Lung (tissue), 11 donors: ENCODE measurements at regions not wholly inside any gene's neighbourhood (a gene's known extent, or its start where the extent isn't known, plus 50 kb on each side); places are given as distances from the start of the nearest gene placed in this dataset.

Experiments
- ATAC-seq: fragments of 200-7000 bp; cut with Tn5 transposase; one replicate; pipeline ENCODE4 v1.9.1; 2020; ENCODE audit warnings: moderate number of reproducible peaks; ENCODE audit not compliant: insufficient read depth, low FRiP score
- DNase-seq, 3 donors: peaks; one replicate each; pipeline ENCODE4 v3.0.0-alpha.2; 2013 to 2017
- H3K27ac ChIP-seq, 2 donors: one replicate each; pipeline ENCODE4 v1.5.1; 2013; ENCODE audit warnings: mild to moderate bottlenecking in 2 of 2, moderate library complexity in 2 of 2, control low read depth in 1 of 2, inconsistent platforms in 1 of 2, low read depth in 1 of 2, low read length in 1 of 2
- H3K27me3 ChIP-seq, 3 donors: one replicate each; pipeline ENCODE4 v1.5.1; 2013; ENCODE audit warnings: low read length in 2 of 3; ENCODE audit not compliant: control insufficient read depth in 3 of 3, insufficient read depth in 3 of 3
- H3K36me3 ChIP-seq, 4 donors: one replicate each; pipeline ENCODE4 v1.5.1; 2013; ENCODE audit warnings: low read length in 4 of 4, mild to moderate bottlenecking in 1 of 4, moderate library complexity in 1 of 4; ENCODE audit not compliant: control insufficient read depth in 4 of 4, insufficient read depth in 4 of 4
- H3K4me1 ChIP-seq, 5 donors: one replicate each; pipeline ENCODE4 v1.5.1; 2013; ENCODE audit warnings: low read length in 5 of 5, mild to moderate bottlenecking in 2 of 5, moderate library complexity in 1 of 5; ENCODE audit not compliant: control insufficient read depth in 5 of 5, insufficient read depth in 5 of 5
- H3K4me3 ChIP-seq: one replicate; pipeline ENCODE4 v1.5.1; 2013; ENCODE audit warnings: mild to moderate bottlenecking, control low read depth, moderate library complexity
- H3K9ac ChIP-seq, 2 donors: one replicate each; pipeline ENCODE4 v1.5.1; 2013; ENCODE audit warnings: low read length in 2 of 2, control low read depth in 1 of 2; ENCODE audit not compliant: insufficient read depth in 1 of 2
- H3K9me3 ChIP-seq, 4 donors: one replicate each; pipeline ENCODE4 v1.5.1; 2013; ENCODE audit warnings: low read length in 3 of 4, mild to moderate bottlenecking in 1 of 4, moderate library complexity in 1 of 4; ENCODE audit not compliant: control insufficient read depth in 4 of 4, insufficient read depth in 3 of 4
- WGBS, 2 donors: extraction: QIAGEN DNeasy Blood & Tissue Kit; methylation state at CpG; one replicate each; pipeline ENCODE4 v1.1.7; 2013; 5-methylcytosine and 5-hydroxymethylcytosine counted together
- TF ChIP-seq, protein P1 (sequence below): IDR thresholded peaks from 2 replicates; pipeline ENCODE4 v1.5.1; 2012; ENCODE audit warnings: mild to moderate bottlenecking; ENCODE audit errors: control extremely low read depth, extremely low read depth
- donor health status: control.
- donor health status: control.
- donor health status: Bipolar disorder and iron deficiency.
- donor health status: healthy.
- donor health status: DM: yes; HTN: yes; CAD: no.

DNA sequence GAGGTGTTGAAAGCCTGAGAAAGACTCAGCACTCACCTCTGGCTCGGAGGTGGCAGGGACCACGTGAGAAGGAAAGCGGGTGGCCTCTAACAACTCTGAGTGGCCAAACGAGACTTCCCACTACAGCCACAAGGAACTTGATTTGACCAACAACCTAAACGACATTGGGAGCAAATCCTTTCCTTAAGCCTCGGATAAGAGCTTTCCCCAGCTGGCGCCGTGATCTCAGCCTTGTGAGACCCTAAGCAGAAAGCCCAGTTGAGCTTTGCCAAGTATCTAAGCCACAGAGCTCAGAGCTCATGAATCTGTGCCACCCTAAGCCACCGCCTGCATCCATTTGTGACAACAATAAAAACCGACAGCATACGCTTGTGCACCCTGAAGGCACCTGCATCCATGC lies 636.0 kb downstream of the TBC1D22A start:
- ATAC-seq: no peak
- Histone ChIP-seq H3K27me3 (no peaks in the 10 kb centered on the region), H3K9me3 (no peaks in the 10 kb centered on the region), H3K4me1 (peaks cover 0 to 9% (median 8%) of the 10 kb centered on the region in 5 donors), H3K36me3 (no peaks in the 10 kb centered on the region), H3K9ac (no peak overlapping the region), H3K4me3 (no peak overlapping the region), H3K27ac (no peak overlapping the region)
- TF ChIP-seq, protein P1, sequence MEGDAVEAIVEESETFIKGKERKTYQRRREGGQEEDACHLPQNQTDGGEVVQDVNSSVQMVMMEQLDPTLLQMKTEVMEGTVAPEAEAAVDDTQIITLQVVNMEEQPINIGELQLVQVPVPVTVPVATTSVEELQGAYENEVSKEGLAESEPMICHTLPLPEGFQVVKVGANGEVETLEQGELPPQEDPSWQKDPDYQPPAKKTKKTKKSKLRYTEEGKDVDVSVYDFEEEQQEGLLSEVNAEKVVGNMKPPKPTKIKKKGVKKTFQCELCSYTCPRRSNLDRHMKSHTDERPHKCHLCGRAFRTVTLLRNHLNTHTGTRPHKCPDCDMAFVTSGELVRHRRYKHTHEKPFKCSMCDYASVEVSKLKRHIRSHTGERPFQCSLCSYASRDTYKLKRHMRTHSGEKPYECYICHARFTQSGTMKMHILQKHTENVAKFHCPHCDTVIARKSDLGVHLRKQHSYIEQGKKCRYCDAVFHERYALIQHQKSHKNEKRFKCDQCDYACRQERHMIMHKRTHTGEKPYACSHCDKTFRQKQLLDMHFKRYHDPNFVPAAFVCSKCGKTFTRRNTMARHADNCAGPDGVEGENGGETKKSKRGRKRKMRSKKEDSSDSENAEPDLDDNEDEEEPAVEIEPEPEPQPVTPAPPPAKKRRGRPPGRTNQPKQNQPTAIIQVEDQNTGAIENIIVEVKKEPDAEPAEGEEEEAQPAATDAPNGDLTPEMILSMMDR: no peak
- no peak for DNase-seq
- 88 to 91% methylated on average over 11 of the region's 11 CpGs for WGBS, 2 donors

DNA sequence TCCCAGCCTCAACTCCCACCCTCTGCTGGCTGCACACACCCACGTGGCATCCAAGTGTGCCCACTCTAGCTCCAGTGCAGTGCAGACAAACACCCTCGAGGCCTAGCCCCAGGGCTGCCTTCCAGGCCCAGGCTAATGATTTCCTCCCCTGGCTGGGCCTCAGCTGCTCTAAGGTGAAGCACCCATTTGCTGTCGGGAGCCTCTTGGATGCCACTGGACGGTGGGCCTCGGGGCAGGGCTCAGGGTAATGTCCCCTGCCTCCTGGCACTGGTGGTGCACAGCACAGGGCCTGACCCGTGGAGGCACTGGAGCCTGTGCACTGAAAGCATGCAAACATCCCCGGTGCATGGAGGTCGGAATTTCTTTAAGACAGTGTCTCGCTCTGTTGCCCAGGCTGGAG lies 635.2 kb downstream of the TBC1D22A start:
- WGBS, 2 donors: 84 to 85% methylated on average over 9 of the region's 9 CpGs
- no peak for ATAC-seq
- Histone ChIP-seq H3K4me1 (peaks cover 0 to 9% (median 8%) of the 10 kb centered on the region in 5 donors), H3K27me3 (no peaks in the 10 kb centered on the region), H3K9ac (no peak overlapping the region), H3K4me3 (no peak overlapping the region), H3K27ac (no peak overlapping the region), H3K9me3 (no peaks in the 10 kb centered on the region), H3K36me3 (no peaks in the 10 kb centered on the region)
- TF ChIP-seq, protein P1: no peak
- no peak for DNase-seq

DNA sequence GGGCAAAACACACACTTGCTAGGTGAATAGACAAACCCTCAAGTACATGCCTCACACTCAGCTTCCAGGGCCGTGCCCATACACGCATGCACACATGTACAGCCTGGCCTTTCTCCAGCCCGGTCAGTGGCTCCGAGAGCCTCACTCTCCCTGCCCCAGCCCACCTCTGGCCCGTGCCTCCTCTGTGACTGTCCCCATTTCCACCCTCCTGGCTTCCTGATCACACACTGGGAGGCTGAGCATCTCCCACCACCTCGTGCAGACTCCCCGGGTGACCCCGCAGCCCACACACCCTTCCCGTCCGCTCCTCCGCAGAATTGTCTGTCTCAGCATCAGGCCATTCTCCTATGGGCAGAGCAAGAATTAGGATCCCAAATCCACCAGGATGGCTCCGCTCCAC lies 634.1 kb downstream of the TBC1D22A start:
- no peak for DNase-seq
- H3K4me3 ChIP-seq: no peak overlapping the region
- TF ChIP-seq, protein P1: no peak

DNA sequence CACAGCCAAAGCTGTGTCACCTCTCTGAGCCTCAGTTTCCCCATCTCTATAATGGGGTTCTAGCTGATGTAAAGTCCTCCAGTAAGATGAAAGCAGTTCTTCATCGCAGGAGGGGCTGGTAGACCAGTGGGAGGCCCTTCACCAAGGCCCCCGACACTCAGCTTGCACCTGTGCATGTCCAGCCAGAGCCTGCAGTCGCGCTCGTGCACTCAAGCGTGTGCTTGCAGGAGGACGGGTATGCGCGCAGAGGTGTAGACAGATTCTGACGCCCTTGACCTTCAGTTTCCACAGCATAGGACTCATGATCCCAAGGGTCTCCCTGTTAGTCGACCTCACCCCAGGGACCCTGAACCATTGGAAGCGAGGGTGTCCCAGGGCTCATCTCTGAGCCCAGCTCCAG lies 633.7 kb downstream of the TBC1D22A start:
- TF ChIP-seq, protein P1: no peak
- H3K9me3 ChIP-seq: no peaks in the 10 kb centered on the region
- 96% methylated on average over 12 of the region's 12 CpGs for WGBS, 2 donors
- H3K27me3 ChIP-seq: no peaks in the 10 kb centered on the region
- no peak overlapping the region for H3K9ac ChIP-seq
- no peak overlapping the region for H3K4me3 ChIP-seq
- no peaks in the 10 kb centered on the region for H3K36me3 ChIP-seq
- no peak overlapping the region for H3K27ac ChIP-seq
- ATAC-seq: no peak
- DNase-seq: no peak
- H3K4me1 ChIP-seq: peaks cover 0 to 9% (median 8%) of the 10 kb centered on the region in 5 donors

More for the DNA sequence above, 634.1 kb downstream of the TBC1D22A start:
- no peak for ATAC-seq
- H3K9me3 ChIP-seq: no peaks in the 10 kb centered on the region
- H3K4me1 ChIP-seq: peaks cover 0 to 9% (median 8%) of the 10 kb centered on the region in 5 donors
- no peak overlapping the region for H3K27ac ChIP-seq
- no peaks in the 10 kb centered on the region for H3K36me3 ChIP-seq
- whole genome bisulfite sequencing, 2 donors: 87 to 91% methylated on average over 12 of the region's 12 CpGs
- H3K9ac ChIP-seq: no peak overlapping the region
- H3K27me3 ChIP-seq: no peaks in the 10 kb centered on the region
